ENCODE measurements at regions not wholly inside any gene's neighbourhood (a gene's known extent, or its start where the extent isn't known, plus 50 kb on each side); places are given as distances from the start of the nearest gene placed in this dataset.

DNA sequence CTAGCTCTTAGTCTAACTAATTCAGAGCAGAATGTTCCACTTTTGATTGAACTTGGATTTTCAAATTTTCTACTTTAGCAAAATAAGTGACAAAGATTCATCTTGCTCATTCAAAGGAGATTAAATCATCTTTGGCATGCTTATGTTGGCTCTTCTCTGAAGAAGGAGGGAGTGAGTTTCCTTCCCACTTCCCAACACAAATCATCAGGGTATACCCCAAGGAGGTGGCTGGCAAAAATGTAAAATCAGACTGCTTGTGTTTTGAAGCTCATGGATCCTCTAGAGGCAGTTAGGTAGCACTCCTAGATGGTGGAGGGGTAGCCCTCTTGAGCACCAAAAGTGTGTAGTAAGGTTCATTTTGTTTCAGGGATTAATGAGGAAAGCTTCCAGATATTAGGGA lies 343.1 kb downstream of the OSTF1 start:
- H3K27ac ChIP-seq (ENCODE audit: insufficient read depth, low read length, poor library complexity, severe bottlenecking), result no peak overlapping the region
- H3K27me3 ChIP-seq (replicated peaks; ENCODE audit: control insufficient read depth, insufficient read depth, low read length, poor library complexity, severe bottlenecking), result no peaks in the 10 kb centered on the region
- no peak overlapping the region for H3K4me3 ChIP-seq (ENCODE audit: insufficient read depth, low read depth, low read length, poor library complexity, severe bottlenecking)
- no peak for DNase-seq
- no peaks in the 10 kb centered on the region for H3K4me1 ChIP-seq (ENCODE audit: control insufficient read depth, insufficient read depth, low read length, poor library complexity, severe bottlenecking)
- H3K36me3 ChIP-seq (ENCODE audit: control insufficient read depth, insufficient read depth, low read length), result no peaks in the 10 kb centered on the region
- H3K9me3 ChIP-seq (ENCODE audit: control insufficient read depth, low read length), result no peaks in the 10 kb centered on the region

DNA sequence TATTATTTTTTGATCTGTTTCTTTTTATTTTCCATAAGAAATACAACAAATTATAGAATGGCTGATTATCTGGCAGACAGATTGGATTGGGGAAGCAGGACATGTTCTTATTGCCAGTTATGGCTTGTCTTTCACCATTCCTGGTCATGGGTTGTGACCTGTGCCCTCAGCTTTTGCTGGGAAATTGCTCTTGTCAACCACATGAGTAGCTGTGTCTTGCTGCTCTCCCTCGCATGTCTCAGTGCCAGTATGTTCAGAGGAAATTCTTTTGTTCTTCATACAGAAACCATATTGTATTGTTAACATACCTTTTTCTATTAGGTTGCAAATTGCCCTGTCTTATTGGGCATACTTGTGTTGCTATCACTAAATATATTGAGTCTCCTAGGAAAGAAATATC lies 344.1 kb downstream of the OSTF1 start:
- H3K4me1 ChIP-seq (ENCODE audit: control insufficient read depth, insufficient read depth, low read length, poor library complexity, severe bottlenecking), result no peaks in the 10 kb centered on the region
- H3K27me3 ChIP-seq (replicated peaks; ENCODE audit: control insufficient read depth, insufficient read depth, low read length, poor library complexity, severe bottlenecking), result no peaks in the 10 kb centered on the region
- no peaks in the 10 kb centered on the region for H3K9me3 ChIP-seq (ENCODE audit: control insufficient read depth, low read length)
- no peak overlapping the region for H3K27ac ChIP-seq (ENCODE audit: insufficient read depth, low read length, poor library complexity, severe bottlenecking)
- no peak for DNase-seq
- no peaks in the 10 kb centered on the region for H3K36me3 ChIP-seq (ENCODE audit: control insufficient read depth, insufficient read depth, low read length)
- no peak overlapping the region for H3K4me3 ChIP-seq (ENCODE audit: insufficient read depth, low read depth, low read length, poor library complexity, severe bottlenecking)

GRCh38 chr9:75432888-75433287 lies 344.6 kb downstream of the OSTF1 start:
- no peaks in the 10 kb centered on the region for H3K36me3 ChIP-seq (ENCODE audit: control insufficient read depth, insufficient read depth, low read length)
- H3K27me3 ChIP-seq (replicated peaks; ENCODE audit: control insufficient read depth, insufficient read depth, low read length, poor library complexity, severe bottlenecking), result no peaks in the 10 kb centered on the region
- H3K9me3 ChIP-seq (ENCODE audit: control insufficient read depth, low read length), result no peaks in the 10 kb centered on the region
- no peaks in the 10 kb centered on the region for H3K4me1 ChIP-seq (ENCODE audit: control insufficient read depth, insufficient read depth, low read length, poor library complexity, severe bottlenecking)
- no peak for DNase-seq
- H3K27ac ChIP-seq (ENCODE audit: insufficient read depth, low read length, poor library complexity, severe bottlenecking), result no peak overlapping the region
- H3K4me3 ChIP-seq (ENCODE audit: insufficient read depth, low read depth, low read length, poor library complexity, severe bottlenecking), result no peak overlapping the region

DNA sequence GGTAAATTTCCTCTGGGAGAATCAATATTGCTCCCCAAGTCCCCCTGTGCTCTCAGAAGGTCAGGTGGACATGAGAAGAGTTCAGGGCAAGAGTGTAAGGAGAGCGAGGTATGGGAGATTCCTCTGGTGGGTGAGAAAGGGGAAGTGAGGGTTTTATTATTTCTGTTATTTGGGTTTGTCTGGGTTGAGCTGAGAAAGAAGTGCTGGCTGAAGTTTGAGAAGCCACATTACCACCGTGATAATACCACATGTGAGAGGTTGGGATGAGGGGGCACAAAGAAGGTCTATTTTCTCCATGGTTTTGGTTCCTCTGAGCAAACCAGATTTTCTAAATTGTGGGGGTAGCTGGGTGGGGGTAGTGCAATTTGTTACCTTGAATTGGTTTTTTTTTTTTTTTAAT lies 350.4 kb downstream of the OSTF1 start:
- H3K36me3 ChIP-seq (ENCODE audit: control insufficient read depth, insufficient read depth, low read length), result no peaks in the 10 kb centered on the region
- H3K4me1 ChIP-seq (ENCODE audit: control insufficient read depth, insufficient read depth, low read length, poor library complexity, severe bottlenecking), result no peaks in the 10 kb centered on the region
- no peak for DNase-seq
- no peak overlapping the region for H3K4me3 ChIP-seq (ENCODE audit: insufficient read depth, low read depth, low read length, poor library complexity, severe bottlenecking)
- no peaks in the 10 kb centered on the region for H3K9me3 ChIP-seq (ENCODE audit: control insufficient read depth, low read length)
- no peak overlapping the region for H3K27ac ChIP-seq (ENCODE audit: insufficient read depth, low read length, poor library complexity, severe bottlenecking)
- no peaks in the 10 kb centered on the region for H3K27me3 ChIP-seq (replicated peaks; ENCODE audit: control insufficient read depth, insufficient read depth, low read length, poor library complexity, severe bottlenecking)

DNA sequence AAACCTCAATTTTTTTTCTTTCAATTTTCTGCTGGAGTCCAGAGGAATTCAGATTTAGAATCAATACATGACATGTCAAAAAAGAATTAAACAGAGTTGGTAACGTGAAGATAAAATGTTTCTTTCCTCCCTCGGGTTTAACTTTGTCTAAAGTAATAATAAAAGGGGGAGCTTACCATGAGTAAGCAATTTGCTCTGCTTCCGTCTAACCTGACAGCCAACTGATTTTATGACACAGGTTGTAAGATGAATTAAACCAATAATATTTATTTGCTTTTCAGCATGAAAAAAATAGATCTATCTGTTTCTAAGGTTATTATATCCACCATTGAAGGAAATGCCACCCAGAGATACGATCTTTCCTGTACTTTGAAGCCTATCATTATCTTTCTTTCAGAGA lies 352.6 kb downstream of the OSTF1 start:
- no peaks in the 10 kb centered on the region for H3K36me3 ChIP-seq (ENCODE audit: control insufficient read depth, insufficient read depth, low read length)
- H3K27ac ChIP-seq (ENCODE audit: insufficient read depth, low read length, poor library complexity, severe bottlenecking), result no peak overlapping the region
- no peaks in the 10 kb centered on the region for H3K27me3 ChIP-seq (replicated peaks; ENCODE audit: control insufficient read depth, insufficient read depth, low read length, poor library complexity, severe bottlenecking)
- DNase-seq, result no peak
- H3K9me3 ChIP-seq (ENCODE audit: control insufficient read depth, low read length), result no peaks in the 10 kb centered on the region
- no peaks in the 10 kb centered on the region for H3K4me1 ChIP-seq (ENCODE audit: control insufficient read depth, insufficient read depth, low read length, poor library complexity, severe bottlenecking)
- H3K4me3 ChIP-seq (ENCODE audit: insufficient read depth, low read depth, low read length, poor library complexity, severe bottlenecking), result no peak overlapping the region

- no peaks in the 10 kb centered on the region for H3K9me3 ChIP-seq (ENCODE audit: control insufficient read depth, low read length)
- no peaks in the 10 kb centered on the region for H3K4me1 ChIP-seq (ENCODE audit: control insufficient read depth, insufficient read depth, low read length, poor library complexity, severe bottlenecking)
- H3K4me3 ChIP-seq (ENCODE audit: insufficient read depth, low read depth, low read length, poor library complexity, severe bottlenecking), result no peak overlapping the region
- H3K36me3 ChIP-seq (ENCODE audit: control insufficient read depth, insufficient read depth, low read length), result no peaks in the 10 kb centered on the region
- DNase-seq, result no peak
- no peak overlapping the region for H3K27ac ChIP-seq (ENCODE audit: insufficient read depth, low read length, poor library complexity, severe bottlenecking)
- H3K27me3 ChIP-seq (replicated peaks; ENCODE audit: control insufficient read depth, insufficient read depth, low read length, poor library complexity, severe bottlenecking), result no peaks in the 10 kb centered on the region
Measured at GRCh38 chr9:75445144-75445543, 356.8 kb downstream of the OSTF1 start.

DNA sequence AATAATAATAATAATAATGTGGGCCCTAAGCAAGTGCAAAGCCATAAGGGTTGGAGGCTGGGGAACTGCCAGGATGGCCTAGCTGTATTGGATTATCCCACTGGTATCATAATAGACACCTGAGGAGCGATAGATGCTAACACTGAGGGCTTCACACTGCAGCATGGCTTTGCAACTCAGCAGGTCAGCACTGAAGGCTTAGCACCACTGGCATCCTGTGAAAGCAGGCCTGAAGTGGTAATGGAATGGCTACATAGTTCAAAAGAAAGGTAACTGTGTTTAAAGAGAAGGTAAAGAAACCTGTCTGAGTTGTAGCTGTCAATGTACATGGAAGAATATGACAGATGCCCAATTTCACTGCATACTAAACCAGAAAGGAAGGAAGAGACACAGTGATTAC lies 359.0 kb downstream of the OSTF1 start:
- no peak overlapping the region for H3K4me3 ChIP-seq (ENCODE audit: insufficient read depth, low read depth, low read length, poor library complexity, severe bottlenecking)
- DNase-seq, result no peak
- no peaks in the 10 kb centered on the region for H3K9me3 ChIP-seq (ENCODE audit: control insufficient read depth, low read length)

GRCh38 chr9:75448281-75448680 lies 360.0 kb downstream of the OSTF1 start:
- Histone ChIP-seq H3K27ac (ENCODE audit: insufficient read depth, low read length, poor library complexity, severe bottlenecking) (no peak overlapping the region), H3K36me3 (ENCODE audit: control insufficient read depth, insufficient read depth, low read length) (no peaks in the 10 kb centered on the region), H3K9me3 (ENCODE audit: control insufficient read depth, low read length) (no peaks in the 10 kb centered on the region), H3K4me3 (ENCODE audit: insufficient read depth, low read depth, low read length, poor library complexity, severe bottlenecking) (no peak overlapping the region), H3K4me1 (ENCODE audit: control insufficient read depth, insufficient read depth, low read length, poor library complexity, severe bottlenecking) (no peaks in the 10 kb centered on the region), H3K27me3 (replicated peaks; ENCODE audit: control insufficient read depth, insufficient read depth, low read length, poor library complexity, severe bottlenecking) (no peaks in the 10 kb centered on the region)
- no peak for DNase-seq

More for the DNA sequence above, 359.0 kb downstream of the OSTF1 start:
- no peak overlapping the region for H3K27ac ChIP-seq (ENCODE audit: insufficient read depth, low read length, poor library complexity, severe bottlenecking)
- no peaks in the 10 kb centered on the region for H3K27me3 ChIP-seq (replicated peaks; ENCODE audit: control insufficient read depth, insufficient read depth, low read length, poor library complexity, severe bottlenecking)
- H3K36me3 ChIP-seq (ENCODE audit: control insufficient read depth, insufficient read depth, low read length), result no peaks in the 10 kb centered on the region
- no peaks in the 10 kb centered on the region for H3K4me1 ChIP-seq (ENCODE audit: control insufficient read depth, insufficient read depth, low read length, poor library complexity, severe bottlenecking)

GRCh38 chr9:75448955-75449354 lies 360.6 kb downstream of the OSTF1 start:
- H3K36me3 ChIP-seq (ENCODE audit: control insufficient read depth, insufficient read depth, low read length), result no peaks in the 10 kb centered on the region
- no peak for DNase-seq
- H3K27ac ChIP-seq (ENCODE audit: insufficient read depth, low read length, poor library complexity, severe bottlenecking), result no peak overlapping the region
- H3K4me1 ChIP-seq (ENCODE audit: control insufficient read depth, insufficient read depth, low read length, poor library complexity, severe bottlenecking), result no peaks in the 10 kb centered on the region
- no peak overlapping the region for H3K4me3 ChIP-seq (ENCODE audit: insufficient read depth, low read depth, low read length, poor library complexity, severe bottlenecking)
- H3K9me3 ChIP-seq (ENCODE audit: control insufficient read depth, low read length), result no peaks in the 10 kb centered on the region
- H3K27me3 ChIP-seq (replicated peaks; ENCODE audit: control insufficient read depth, insufficient read depth, low read length, poor library complexity, severe bottlenecking), result no peaks in the 10 kb centered on the region

DNA sequence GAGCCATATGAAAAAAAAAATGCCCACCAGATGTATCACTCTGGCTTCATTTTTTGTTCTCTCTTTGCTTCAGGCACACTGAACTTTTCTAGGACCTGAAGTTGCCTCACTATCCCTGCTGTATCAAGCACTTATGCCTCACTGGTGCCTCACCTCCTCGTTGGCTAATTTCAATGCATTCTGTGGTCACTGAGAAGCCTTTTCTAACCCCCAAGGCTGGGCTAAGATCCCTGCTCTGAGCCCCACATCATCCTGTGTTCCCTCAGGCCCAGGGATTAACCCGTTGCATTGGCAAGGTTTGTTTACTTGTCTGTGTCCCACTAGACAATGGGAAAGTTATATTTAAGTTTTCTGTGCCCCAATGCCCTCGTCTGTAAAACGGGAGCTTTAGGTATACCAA lies 362.7 kb downstream of the OSTF1 start:
- Histone ChIP-seq H3K27ac (ENCODE audit: insufficient read depth, low read length, poor library complexity, severe bottlenecking) (no peak overlapping the region), H3K9me3 (ENCODE audit: control insufficient read depth, low read length) (no peaks in the 10 kb centered on the region), H3K4me1 (ENCODE audit: control insufficient read depth, insufficient read depth, low read length, poor library complexity, severe bottlenecking) (no peaks in the 10 kb centered on the region), H3K4me3 (ENCODE audit: insufficient read depth, low read depth, low read length, poor library complexity, severe bottlenecking) (no peak overlapping the region), H3K36me3 (ENCODE audit: control insufficient read depth, insufficient read depth, low read length) (no peaks in the 10 kb centered on the region), H3K27me3 (replicated peaks; ENCODE audit: control insufficient read depth, insufficient read depth, low read length, poor library complexity, severe bottlenecking) (no peaks in the 10 kb centered on the region)
- no peak for DNase-seq

DNA sequence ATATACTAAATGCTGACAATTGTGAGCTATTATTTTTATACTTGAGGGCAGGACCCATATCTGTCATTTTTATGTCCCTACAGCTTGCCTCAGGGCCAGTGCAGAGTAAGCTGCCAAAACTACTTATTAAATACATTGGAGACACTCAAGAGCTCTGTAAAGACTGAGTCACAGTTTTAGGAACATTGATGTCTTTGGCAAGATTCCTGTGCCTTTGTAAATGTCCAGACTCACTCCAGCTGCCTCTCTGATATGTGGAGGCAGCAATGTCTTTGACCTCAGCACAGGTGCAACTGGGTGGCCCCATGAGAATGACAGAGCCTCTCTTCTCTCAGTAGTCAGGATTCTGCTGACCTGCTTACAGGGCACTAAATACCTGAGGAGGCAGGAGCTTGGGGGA lies 363.2 kb downstream of the OSTF1 start:
- no peak for DNase-seq
- no peaks in the 10 kb centered on the region for H3K4me1 ChIP-seq (ENCODE audit: control insufficient read depth, insufficient read depth, low read length, poor library complexity, severe bottlenecking)
- H3K27ac ChIP-seq (ENCODE audit: insufficient read depth, low read length, poor library complexity, severe bottlenecking), result no peak overlapping the region
- H3K9me3 ChIP-seq (ENCODE audit: control insufficient read depth, low read length), result no peaks in the 10 kb centered on the region
- H3K36me3 ChIP-seq (ENCODE audit: control insufficient read depth, insufficient read depth, low read length), result no peaks in the 10 kb centered on the region
- H3K27me3 ChIP-seq (replicated peaks; ENCODE audit: control insufficient read depth, insufficient read depth, low read length, poor library complexity, severe bottlenecking), result no peaks in the 10 kb centered on the region
- no peak overlapping the region for H3K4me3 ChIP-seq (ENCODE audit: insufficient read depth, low read depth, low read length, poor library complexity, severe bottlenecking)

All from effector memory CD4-positive, alpha-beta T cell (primary cell).